GM12875 (cell line): ENCODE measurements at regions not wholly inside any gene's neighbourhood (a gene's known extent, or its start where the extent isn't known, plus 50 kb on each side); places are given as distances from the start of the nearest gene placed in this dataset.

Experiments
- H3K4me3 ChIP-seq: one replicate; pipeline ENCODE4 v1.5.1; 2011; ENCODE audit warnings: low read depth, low read length, control low read depth
- TF ChIP-seq, protein P1 (sequence below): IDR thresholded peaks from 2 replicates; pipeline ENCODE4 v1.5.1; 2011; ENCODE audit warnings: low read depth, mild to moderate bottlenecking, control low read depth, inconsistent platforms, low read length, moderate library complexity, borderline replicate concordance; ENCODE audit not compliant: insufficient read depth

DNA sequence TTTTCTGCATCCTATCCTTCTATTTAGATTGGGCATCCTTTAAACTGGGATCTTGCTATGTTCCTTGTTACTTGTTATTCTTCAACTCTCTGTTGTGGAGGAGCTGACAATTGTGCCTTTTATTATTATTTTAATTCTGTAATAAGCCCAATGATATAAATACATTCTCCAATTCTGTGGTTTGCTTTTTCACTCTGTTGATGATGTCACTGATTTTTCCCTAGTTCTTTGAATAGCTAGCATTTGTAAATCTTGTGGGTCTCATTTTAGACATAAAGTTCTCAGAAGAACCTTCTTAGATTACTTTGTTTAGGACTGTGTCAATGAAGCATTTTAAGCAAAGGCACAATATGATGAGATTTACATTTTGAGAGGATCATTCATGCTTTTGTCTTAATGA is 79.5 kb upstream of the SLC8A1 start:
- TF ChIP-seq, protein P1, sequence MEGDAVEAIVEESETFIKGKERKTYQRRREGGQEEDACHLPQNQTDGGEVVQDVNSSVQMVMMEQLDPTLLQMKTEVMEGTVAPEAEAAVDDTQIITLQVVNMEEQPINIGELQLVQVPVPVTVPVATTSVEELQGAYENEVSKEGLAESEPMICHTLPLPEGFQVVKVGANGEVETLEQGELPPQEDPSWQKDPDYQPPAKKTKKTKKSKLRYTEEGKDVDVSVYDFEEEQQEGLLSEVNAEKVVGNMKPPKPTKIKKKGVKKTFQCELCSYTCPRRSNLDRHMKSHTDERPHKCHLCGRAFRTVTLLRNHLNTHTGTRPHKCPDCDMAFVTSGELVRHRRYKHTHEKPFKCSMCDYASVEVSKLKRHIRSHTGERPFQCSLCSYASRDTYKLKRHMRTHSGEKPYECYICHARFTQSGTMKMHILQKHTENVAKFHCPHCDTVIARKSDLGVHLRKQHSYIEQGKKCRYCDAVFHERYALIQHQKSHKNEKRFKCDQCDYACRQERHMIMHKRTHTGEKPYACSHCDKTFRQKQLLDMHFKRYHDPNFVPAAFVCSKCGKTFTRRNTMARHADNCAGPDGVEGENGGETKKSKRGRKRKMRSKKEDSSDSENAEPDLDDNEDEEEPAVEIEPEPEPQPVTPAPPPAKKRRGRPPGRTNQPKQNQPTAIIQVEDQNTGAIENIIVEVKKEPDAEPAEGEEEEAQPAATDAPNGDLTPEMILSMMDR, result no peak
- no peak overlapping the region for H3K4me3 ChIP-seq

DNA sequence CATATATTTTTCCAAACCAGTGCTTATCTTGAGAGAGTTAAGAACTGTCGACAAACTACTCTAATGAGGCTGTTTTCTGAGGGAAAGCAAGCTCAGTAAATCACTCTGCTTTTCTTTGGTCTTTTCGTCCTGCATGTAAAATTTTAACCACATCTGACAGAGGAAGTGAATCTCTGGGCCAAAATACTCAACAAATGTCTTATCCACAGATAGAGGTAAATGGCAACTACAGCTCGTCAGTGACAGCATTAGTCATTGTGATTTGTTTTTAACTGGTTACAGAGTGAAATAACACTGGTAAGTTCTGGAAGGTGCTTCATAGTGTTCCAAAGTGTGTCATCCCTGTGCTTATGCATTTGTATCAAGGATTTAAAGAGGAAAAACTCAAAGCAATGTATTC is 82.6 kb upstream of the SLC8A1 start:
- H3K4me3 ChIP-seq, result no peak overlapping the region
- TF ChIP-seq, protein P1, result no peak

DNA sequence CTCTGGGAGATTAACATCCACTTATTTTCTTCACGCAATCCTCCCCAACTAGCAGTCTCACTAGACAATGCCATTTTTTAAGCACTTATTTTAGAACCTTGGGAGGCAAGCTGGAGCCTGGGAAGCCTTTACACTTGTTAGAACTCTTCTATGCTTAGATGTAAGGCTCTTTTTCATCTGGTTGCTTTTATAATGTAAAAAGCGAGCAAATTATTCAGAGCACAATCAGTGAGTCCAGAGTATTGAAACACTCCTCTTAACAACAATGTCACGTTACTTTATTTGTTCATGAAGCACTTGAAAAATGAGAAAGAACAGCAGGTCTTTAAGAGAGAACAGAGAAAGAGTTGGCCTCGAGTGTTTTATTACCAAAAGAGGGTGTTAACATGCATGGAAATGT is 84.1 kb upstream of the SLC8A1 start:
- TF ChIP-seq, protein P1, result no peak
- no peak overlapping the region for H3K4me3 ChIP-seq

DNA sequence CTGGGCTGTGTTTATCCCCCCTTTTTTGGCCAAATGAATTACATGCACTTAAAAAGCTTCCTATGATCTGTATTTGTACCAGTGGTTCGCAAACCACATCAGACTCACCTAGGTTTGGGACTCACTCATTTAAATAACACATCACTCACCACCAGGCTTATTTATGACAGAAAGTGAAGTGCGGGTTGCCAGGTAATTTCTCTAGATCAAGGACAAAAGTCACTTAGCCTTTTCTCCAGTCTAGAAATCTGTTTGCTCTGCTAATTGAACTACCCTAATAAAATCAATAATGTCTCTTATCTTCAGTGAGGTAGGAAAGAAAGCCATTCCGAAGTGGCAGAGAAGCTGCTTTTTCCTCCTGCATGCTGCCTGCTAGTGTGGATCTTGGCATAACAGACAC is 88.1 kb upstream of the SLC8A1 start:
- no peak overlapping the region for H3K4me3 ChIP-seq
- TF ChIP-seq, protein P1, result no peak

DNA sequence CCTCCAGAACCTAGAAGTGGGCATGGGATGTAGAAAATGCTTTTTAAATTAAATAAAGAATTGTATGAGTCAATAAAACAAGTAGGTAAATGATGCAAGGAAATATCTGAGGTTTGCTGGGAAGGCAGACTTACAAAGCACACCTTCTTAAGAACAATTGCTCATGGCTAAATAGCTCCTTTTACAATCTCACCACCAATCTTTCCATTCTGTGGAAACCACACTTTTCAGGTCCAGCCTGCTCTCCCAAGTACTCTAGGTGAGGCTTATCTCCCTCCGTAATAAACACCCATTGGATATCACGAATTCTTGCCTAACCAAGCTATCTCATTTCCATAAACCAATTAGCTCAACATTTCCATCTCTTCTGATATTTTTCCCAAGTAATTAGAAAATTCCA is 91.5 kb upstream of the SLC8A1 start:
- H3K4me3 ChIP-seq, result no peak overlapping the region
- TF ChIP-seq, protein P1, result no peak

DNA sequence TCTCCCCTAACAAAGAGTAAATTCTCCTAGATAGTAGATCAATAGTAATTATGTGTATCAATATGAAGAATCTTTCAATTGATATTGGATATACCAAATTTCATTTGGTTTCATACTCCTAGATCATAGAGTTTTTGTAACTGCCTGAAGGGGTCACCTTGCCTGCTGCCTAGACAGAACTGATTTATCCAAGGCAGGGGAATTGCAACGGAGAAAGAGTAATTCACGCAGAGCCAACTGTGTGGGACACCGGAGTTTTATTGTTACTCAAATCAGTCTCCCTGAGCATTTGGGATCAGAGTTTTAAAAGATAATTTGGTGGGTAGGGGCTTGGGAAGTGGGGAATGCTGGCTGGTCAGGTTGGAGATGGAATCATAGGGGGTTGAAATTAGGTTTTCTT is 92.2 kb upstream of the SLC8A1 start:
- no peak overlapping the region for H3K4me3 ChIP-seq
- TF ChIP-seq, protein P1, result no peak

DNA sequence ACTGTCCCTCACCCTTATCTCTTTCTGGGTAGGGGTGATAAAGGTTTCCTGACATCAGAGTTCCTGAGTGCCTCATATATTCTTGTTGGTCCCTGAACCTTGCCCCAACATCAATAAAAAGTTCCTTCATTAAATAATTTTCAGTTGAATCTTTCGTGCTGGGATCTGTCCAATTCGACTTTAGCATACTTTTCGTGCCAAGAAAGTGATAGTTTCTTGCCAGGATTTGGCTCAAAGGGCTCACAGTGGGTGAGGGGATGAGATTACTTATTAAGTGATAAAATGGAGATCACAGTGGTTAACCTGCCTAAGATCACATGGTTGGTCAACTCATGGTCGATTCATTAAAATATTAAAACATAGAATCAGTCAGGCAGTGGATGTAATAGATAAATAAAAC is 93.8 kb upstream of the SLC8A1 start:
- no peak overlapping the region for H3K4me3 ChIP-seq
- TF ChIP-seq, protein P1, result no peak
